ENCODE measurements at regions not wholly inside any gene's neighbourhood (a gene's known extent, or its start where the extent isn't known, plus 50 kb on each side); places are given as distances from the start of the nearest gene placed in this dataset.

DNA sequence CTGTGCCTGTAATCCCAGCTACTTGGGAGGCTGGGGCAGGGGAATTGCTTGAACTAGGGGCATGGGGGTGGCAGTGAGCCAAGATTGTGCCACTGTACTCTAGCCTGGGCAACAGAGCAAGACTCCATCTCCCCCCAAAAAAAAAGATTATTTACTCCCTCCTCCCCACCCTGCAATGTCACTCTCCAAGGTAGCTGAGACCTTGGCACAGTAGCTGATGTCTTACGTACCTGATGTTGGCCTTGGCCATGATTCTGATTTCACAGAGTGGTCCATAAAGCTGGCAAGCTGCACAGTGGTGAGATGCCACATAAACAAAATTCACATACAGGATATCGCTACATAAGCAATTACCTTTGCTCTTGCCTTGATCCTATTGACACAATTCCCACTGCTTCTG lies 108.5 kb downstream of the CAVIN4 start:
- Histone ChIP-seq H3K36me3 (ENCODE audit: low read length) (no peaks in the 10 kb centered on the region), H3K79me2 (ENCODE audit: insufficient read depth, low read length) (no peaks in the 10 kb centered on the region), H3K9ac (ENCODE audit: low read length) (no peak overlapping the region), H3K9me3 (ENCODE audit: insufficient read depth, low read length) (no peaks in the 10 kb centered on the region), H4K20me1 (ENCODE audit: low read depth, low read length) (no peaks in the 10 kb centered on the region), H3K27me3 (ENCODE audit: low read length) (no peaks in the 10 kb centered on the region), H3K27ac (ENCODE audit: low read depth, low read length) (no peak overlapping the region), H3K9me2 (replicated peaks; ENCODE audit: insufficient read depth, low read length) (no peaks in the 10 kb centered on the region), H3F3A (ENCODE audit: insufficient read depth) (no peaks in the 10 kb centered on the region), H3K4me2 (ENCODE audit: low read depth, low read length, poor library complexity, severe bottlenecking) (no peak overlapping the region), H2AFZ (ENCODE audit: low read depth, low read length, severe bottlenecking) (no peak overlapping the region), H3K4me3 (ENCODE audit: insufficient read depth, low read length, poor library complexity, severe bottlenecking) (no peak overlapping the region)
- no peak for TF ChIP-seq EZH2phosphoT487 (conservative IDR thresholded peaks at IDR 0.05; ENCODE audit: low read length)
- no peak for TF ChIP-seq CTCF (IDR thresholded peaks at IDR 0.05; ENCODE audit: insufficient read depth, low read length, poor library complexity, severe bottlenecking)

DNA sequence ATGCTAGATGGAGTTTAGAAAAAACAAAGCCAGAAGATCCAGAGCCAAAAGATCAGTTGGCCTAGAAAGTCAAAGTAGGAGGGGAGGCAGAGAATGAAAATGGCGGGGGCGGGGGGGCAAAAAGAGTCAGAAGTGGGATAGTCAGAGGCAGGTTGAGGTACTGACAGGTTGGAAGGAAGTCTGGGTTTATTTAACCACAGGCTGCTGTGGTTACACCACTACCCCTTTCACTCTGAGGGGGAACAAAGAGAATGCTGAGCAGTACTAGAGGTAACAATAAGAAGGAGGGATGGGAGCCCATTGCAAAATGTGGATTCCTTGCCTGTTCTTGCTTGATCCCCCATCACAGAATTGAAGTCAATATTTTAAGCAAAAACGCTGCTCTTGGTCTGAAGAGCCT lies 111.8 kb downstream of the CAVIN4 start:
- H3K36me3 ChIP-seq (ENCODE audit: low read length): no peaks in the 10 kb centered on the region
- H3K9me2 ChIP-seq (replicated peaks; ENCODE audit: insufficient read depth, low read length): no peaks in the 10 kb centered on the region
- H3F3A ChIP-seq (ENCODE audit: insufficient read depth): no peaks in the 10 kb centered on the region
- H3K4me3 ChIP-seq (ENCODE audit: insufficient read depth, low read length, poor library complexity, severe bottlenecking): no peak overlapping the region
- no peak overlapping the region for H3K27ac ChIP-seq (ENCODE audit: low read depth, low read length)
- H3K27me3 ChIP-seq (ENCODE audit: low read length): no peaks in the 10 kb centered on the region
- no peaks in the 10 kb centered on the region for H3K9me3 ChIP-seq (ENCODE audit: insufficient read depth, low read length)
- TF ChIP-seq CTCF (IDR thresholded peaks at IDR 0.05; ENCODE audit: insufficient read depth, low read length, poor library complexity, severe bottlenecking) (no peak), EZH2phosphoT487 (conservative IDR thresholded peaks at IDR 0.05; ENCODE audit: low read length) (no peak)
- no peaks in the 10 kb centered on the region for H3K79me2 ChIP-seq (ENCODE audit: insufficient read depth, low read length)
- no peaks in the 10 kb centered on the region for H4K20me1 ChIP-seq (ENCODE audit: low read depth, low read length)
- no peak overlapping the region for H3K4me2 ChIP-seq (ENCODE audit: low read depth, low read length, poor library complexity, severe bottlenecking)
- no peak overlapping the region for H3K9ac ChIP-seq (ENCODE audit: low read length)
- H2AFZ ChIP-seq (ENCODE audit: low read depth, low read length, severe bottlenecking): no peak overlapping the region

DNA sequence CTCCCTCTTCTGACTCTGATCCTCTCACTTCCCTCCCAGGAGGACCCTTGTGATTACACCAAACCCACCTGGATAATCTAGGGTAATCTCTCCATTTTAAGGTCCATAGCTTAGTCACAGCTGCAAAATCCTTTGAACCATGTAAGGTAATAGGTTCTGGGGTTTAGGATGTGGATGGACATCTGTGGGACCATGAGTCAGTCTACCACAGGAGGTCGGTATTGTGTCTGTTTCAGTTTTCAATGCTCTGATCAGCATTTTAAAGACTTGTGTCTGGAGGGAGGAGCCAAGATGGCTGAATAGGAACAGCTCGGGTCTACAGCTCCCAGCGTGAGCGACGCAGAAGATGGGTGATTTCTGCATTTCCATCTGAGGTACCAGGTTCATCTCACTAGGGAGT lies 112.6 kb downstream of the CAVIN4 start:
- no peaks in the 10 kb centered on the region for H3K36me3 ChIP-seq (ENCODE audit: low read length)
- no peaks in the 10 kb centered on the region for H3K27me3 ChIP-seq (ENCODE audit: low read length)
- H3K9ac ChIP-seq (ENCODE audit: low read length): no peak overlapping the region
- TF ChIP-seq EZH2phosphoT487 (conservative IDR thresholded peaks at IDR 0.05; ENCODE audit: low read length) (no peak), CTCF (IDR thresholded peaks at IDR 0.05; ENCODE audit: insufficient read depth, low read length, poor library complexity, severe bottlenecking) (no peak)
- H4K20me1 ChIP-seq (ENCODE audit: low read depth, low read length): no peaks in the 10 kb centered on the region
- no peak overlapping the region for H3K4me3 ChIP-seq (ENCODE audit: insufficient read depth, low read length, poor library complexity, severe bottlenecking)
- no peaks in the 10 kb centered on the region for H3K79me2 ChIP-seq (ENCODE audit: insufficient read depth, low read length)
- no peak overlapping the region for H3K4me2 ChIP-seq (ENCODE audit: low read depth, low read length, poor library complexity, severe bottlenecking)
- H3F3A ChIP-seq (ENCODE audit: insufficient read depth): no peaks in the 10 kb centered on the region
- no peaks in the 10 kb centered on the region for H3K9me3 ChIP-seq (ENCODE audit: insufficient read depth, low read length)
- H2AFZ ChIP-seq (ENCODE audit: low read depth, low read length, severe bottlenecking): no peak overlapping the region
- no peak overlapping the region for H3K27ac ChIP-seq (ENCODE audit: low read depth, low read length)
- no peaks in the 10 kb centered on the region for H3K9me2 ChIP-seq (replicated peaks; ENCODE audit: insufficient read depth, low read length)

DNA sequence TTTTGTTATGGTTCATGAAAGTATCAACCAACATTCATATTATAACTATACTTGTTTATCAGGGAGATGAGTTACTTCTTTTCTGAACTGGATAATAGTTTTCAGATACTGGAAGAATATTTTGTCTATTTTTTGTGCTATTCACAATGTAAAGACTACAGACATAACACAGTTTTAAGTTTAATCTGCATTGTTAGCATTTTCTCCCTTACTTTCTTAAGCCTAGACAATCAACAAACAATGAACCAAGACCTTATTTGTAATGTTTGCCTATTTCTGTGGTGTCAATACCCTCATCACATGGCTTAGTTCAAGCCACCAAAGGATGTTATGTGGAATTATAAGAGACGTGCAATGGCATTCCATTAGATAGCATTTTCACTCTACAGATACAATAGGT lies 119.5 kb downstream of the CAVIN4 start:
- H3K9me3 ChIP-seq (ENCODE audit: insufficient read depth, low read length): no peaks in the 10 kb centered on the region

More for the DNA sequence above, 119.5 kb downstream of the CAVIN4 start:
- Histone ChIP-seq H2AFZ (ENCODE audit: low read depth, low read length, severe bottlenecking) (no peak overlapping the region), H3K79me2 (ENCODE audit: insufficient read depth, low read length) (no peaks in the 10 kb centered on the region), H3K36me3 (ENCODE audit: low read length) (no peaks in the 10 kb centered on the region), H3F3A (ENCODE audit: insufficient read depth) (no peaks in the 10 kb centered on the region), H3K9me2 (replicated peaks; ENCODE audit: insufficient read depth, low read length) (no peaks in the 10 kb centered on the region), H3K27me3 (ENCODE audit: low read length) (no peaks in the 10 kb centered on the region), H3K4me3 (ENCODE audit: insufficient read depth, low read length, poor library complexity, severe bottlenecking) (no peak overlapping the region), H3K9ac (ENCODE audit: low read length) (no peak overlapping the region), H4K20me1 (ENCODE audit: low read depth, low read length) (no peaks in the 10 kb centered on the region), H3K4me2 (ENCODE audit: low read depth, low read length, poor library complexity, severe bottlenecking) (no peak overlapping the region), H3K27ac (ENCODE audit: low read depth, low read length) (no peak overlapping the region)
- TF ChIP-seq EZH2phosphoT487 (conservative IDR thresholded peaks at IDR 0.05; ENCODE audit: low read length) (no peak), CTCF (IDR thresholded peaks at IDR 0.05; ENCODE audit: insufficient read depth, low read length, poor library complexity, severe bottlenecking) (no peak)

Measured in SU-DHL-6 (cell line).